ENCODE measurements at regions not wholly inside any gene's neighbourhood (a gene's known extent, or its start where the extent isn't known, plus 50 kb on each side); places are given as distances from the start of the nearest gene placed in this dataset.
"Not testable (repeated sequence)": the region's sequence is repeated elsewhere in the genome, so short reads cannot be mapped to it uniquely, and the experiment has no call there.

GRCh38 chr10:35937546-35937945 is 295.4 kb upstream of the FZD8 start:
- H3K36me3 ChIP-seq (ENCODE audit: control insufficient read depth in 1 of 2, insufficient read depth in 2 of 2, low read length in 2 of 2) = no peaks in the 10 kb centered on the region
- no peaks in the 10 kb centered on the region for H3K9me3 ChIP-seq (ENCODE audit: control insufficient read depth in 1 of 2, low read length in 2 of 2)
- no peaks in the 10 kb centered on the region for H3K4me1 ChIP-seq (ENCODE audit: control insufficient read depth in 1 of 2, insufficient read depth in 2 of 2, low read length in 2 of 2)
- no peak overlapping the region for H3K4me3 ChIP-seq (ENCODE audit: low read depth in 1 of 2, low read length in 2 of 2)
- no peak overlapping the region for H3K27ac ChIP-seq (ENCODE audit: low read length)
- no peaks in the 10 kb centered on the region for H3K27me3 ChIP-seq (ENCODE audit: low read depth, low read length)

- no peak overlapping the region for H3K4me3 ChIP-seq (ENCODE audit: low read depth in 1 of 2, low read length in 2 of 2)
- no peaks in the 10 kb centered on the region for H3K36me3 ChIP-seq (ENCODE audit: control insufficient read depth in 1 of 2, insufficient read depth in 2 of 2, low read length in 2 of 2)
- H3K27ac ChIP-seq (ENCODE audit: low read length) = no peak overlapping the region
- H3K9me3 ChIP-seq (ENCODE audit: control insufficient read depth in 1 of 2, low read length in 2 of 2) = no peaks in the 10 kb centered on the region
- H3K4me1 ChIP-seq (ENCODE audit: control insufficient read depth in 1 of 2, insufficient read depth in 2 of 2, low read length in 2 of 2) = no peaks in the 10 kb centered on the region
- H3K27me3 ChIP-seq (ENCODE audit: low read depth, low read length) = no peaks in the 10 kb centered on the region
Observed at GRCh38 chr10:35934642-35934995, 292.5 kb upstream of the FZD8 start.

GRCh38 chr10:35933940-35934641 is 292.0 kb upstream of the FZD8 start:
- Histone ChIP-seq H3K27me3 (ENCODE audit: low read depth, low read length) (no peaks in the 10 kb centered on the region), H3K9me3 (ENCODE audit: control insufficient read depth in 1 of 2, low read length in 2 of 2) (no peaks in the 10 kb centered on the region), H3K27ac (ENCODE audit: low read length) (no peak overlapping the region), H3K36me3 (ENCODE audit: control insufficient read depth in 1 of 2, insufficient read depth in 2 of 2, low read length in 2 of 2) (no peaks in the 10 kb centered on the region), H3K4me1 (ENCODE audit: control insufficient read depth in 1 of 2, insufficient read depth in 2 of 2, low read length in 2 of 2) (no peaks in the 10 kb centered on the region), H3K4me3 (ENCODE audit: low read depth in 1 of 2, low read length in 2 of 2) (no peak overlapping the region)

- no peaks in the 10 kb centered on the region for H3K9me3 ChIP-seq (ENCODE audit: control insufficient read depth in 1 of 2, low read length in 2 of 2)
- H3K27ac ChIP-seq (ENCODE audit: low read length) = no peak overlapping the region
- no peaks in the 10 kb centered on the region for H3K4me1 ChIP-seq (ENCODE audit: control insufficient read depth in 1 of 2, insufficient read depth in 2 of 2, low read length in 2 of 2)
- no peaks in the 10 kb centered on the region for H3K27me3 ChIP-seq (ENCODE audit: low read depth, low read length)
- no peak overlapping the region for H3K4me3 ChIP-seq (ENCODE audit: low read depth in 1 of 2, low read length in 2 of 2)
- H3K36me3 ChIP-seq (ENCODE audit: control insufficient read depth in 1 of 2, insufficient read depth in 2 of 2, low read length in 2 of 2) = no peaks in the 10 kb centered on the region
Observed at GRCh38 chr10:35933491-35933890, 291.4 kb upstream of the FZD8 start.

GRCh38 chr10:35929962-35930361 is 287.9 kb upstream of the FZD8 start:
- H3K4me1 ChIP-seq (ENCODE audit: control insufficient read depth in 1 of 2, insufficient read depth in 2 of 2, low read length in 2 of 2); H3K27me3 ChIP-seq (ENCODE audit: low read depth, low read length); H3K36me3 ChIP-seq (ENCODE audit: control insufficient read depth in 1 of 2, insufficient read depth in 2 of 2, low read length in 2 of 2); H3K27ac ChIP-seq (ENCODE audit: low read length); H3K4me3 ChIP-seq (ENCODE audit: low read depth in 1 of 2, low read length in 2 of 2); H3K9me3 ChIP-seq (ENCODE audit: control insufficient read depth in 1 of 2, low read length in 2 of 2): not testable (repeated sequence)

- Histone ChIP-seq H3K27ac (ENCODE audit: low read length) (no peak overlapping the region), H3K36me3 (ENCODE audit: control insufficient read depth in 1 of 2, insufficient read depth in 2 of 2, low read length in 2 of 2) (no peaks in the 10 kb centered on the region), H3K4me3 (ENCODE audit: low read depth in 1 of 2, low read length in 2 of 2) (no peak overlapping the region), H3K27me3 (ENCODE audit: low read depth, low read length) (no peaks in the 10 kb centered on the region), H3K4me1 (ENCODE audit: control insufficient read depth in 1 of 2, insufficient read depth in 2 of 2, low read length in 2 of 2) (no peaks in the 10 kb centered on the region), H3K9me3 (ENCODE audit: control insufficient read depth in 1 of 2, low read length in 2 of 2) (no peaks in the 10 kb centered on the region)
Observed at GRCh38 chr10:35928748-35929147, 286.7 kb upstream of the FZD8 start.

GRCh38 chr10:35927990-35928488 is 285.9 kb upstream of the FZD8 start:
- no peak overlapping the region for H3K4me3 ChIP-seq (ENCODE audit: low read depth in 1 of 2, low read length in 2 of 2)
- H3K27me3 ChIP-seq (ENCODE audit: low read depth, low read length) = no peaks in the 10 kb centered on the region
- H3K36me3 ChIP-seq (ENCODE audit: control insufficient read depth in 1 of 2, insufficient read depth in 2 of 2, low read length in 2 of 2) = no peaks in the 10 kb centered on the region
- no peak overlapping the region for H3K27ac ChIP-seq (ENCODE audit: low read length)
- H3K9me3 ChIP-seq (ENCODE audit: control insufficient read depth in 1 of 2, low read length in 2 of 2) = no peaks in the 10 kb centered on the region
- H3K4me1 ChIP-seq (ENCODE audit: control insufficient read depth in 1 of 2, insufficient read depth in 2 of 2, low read length in 2 of 2) = no peaks in the 10 kb centered on the region

- H3K27me3 ChIP-seq (ENCODE audit: low read depth, low read length) = no peaks in the 10 kb centered on the region
- no peak overlapping the region for H3K4me3 ChIP-seq (ENCODE audit: low read depth in 1 of 2, low read length in 2 of 2)
- no peaks in the 10 kb centered on the region for H3K9me3 ChIP-seq (ENCODE audit: control insufficient read depth in 1 of 2, low read length in 2 of 2)
- no peaks in the 10 kb centered on the region for H3K36me3 ChIP-seq (ENCODE audit: control insufficient read depth in 1 of 2, insufficient read depth in 2 of 2, low read length in 2 of 2)
- H3K4me1 ChIP-seq (ENCODE audit: control insufficient read depth in 1 of 2, insufficient read depth in 2 of 2, low read length in 2 of 2) = no peaks in the 10 kb centered on the region
- H3K27ac ChIP-seq (ENCODE audit: low read length) = no peak overlapping the region
Observed at GRCh38 chr10:35927341-35927740, 285.2 kb upstream of the FZD8 start.

- no peaks in the 10 kb centered on the region for H3K27me3 ChIP-seq (ENCODE audit: low read depth, low read length)
- H3K4me3 ChIP-seq (ENCODE audit: low read depth in 1 of 2, low read length in 2 of 2) = no peak overlapping the region
- H3K9me3 ChIP-seq (ENCODE audit: control insufficient read depth in 1 of 2, low read length in 2 of 2) = no peaks in the 10 kb centered on the region
Observed at GRCh38 chr10:35926846-35927245, 284.8 kb upstream of the FZD8 start.

GRCh38 chr10:35925493-35925892 is 283.4 kb upstream of the FZD8 start:
- Histone ChIP-seq H3K9me3 (ENCODE audit: control insufficient read depth in 1 of 2, low read length in 2 of 2) (no peaks in the 10 kb centered on the region), H3K36me3 (ENCODE audit: control insufficient read depth in 1 of 2, insufficient read depth in 2 of 2, low read length in 2 of 2) (no peaks in the 10 kb centered on the region), H3K27me3 (ENCODE audit: low read depth, low read length) (no peaks in the 10 kb centered on the region), H3K4me1 (ENCODE audit: control insufficient read depth in 1 of 2, insufficient read depth in 2 of 2, low read length in 2 of 2) (no peaks in the 10 kb centered on the region), H3K27ac (ENCODE audit: low read length) (no peak overlapping the region), H3K4me3 (ENCODE audit: low read depth in 1 of 2, low read length in 2 of 2) (no peak overlapping the region)

More at GRCh38 chr10:35926846-35927245, 284.8 kb upstream of the FZD8 start:
- Histone ChIP-seq H3K27ac (ENCODE audit: low read length) (no peak overlapping the region), H3K36me3 (ENCODE audit: control insufficient read depth in 1 of 2, insufficient read depth in 2 of 2, low read length in 2 of 2) (no peaks in the 10 kb centered on the region), H3K4me1 (ENCODE audit: control insufficient read depth in 1 of 2, insufficient read depth in 2 of 2, low read length in 2 of 2) (no peaks in the 10 kb centered on the region)

GRCh38 chr10:35924759-35925158 is 282.7 kb upstream of the FZD8 start:
- Histone ChIP-seq H3K4me1 (ENCODE audit: control insufficient read depth in 1 of 2, insufficient read depth in 2 of 2, low read length in 2 of 2) (no peaks in the 10 kb centered on the region), H3K27me3 (ENCODE audit: low read depth, low read length) (no peaks in the 10 kb centered on the region), H3K27ac (ENCODE audit: low read length) (no peak overlapping the region), H3K4me3 (ENCODE audit: low read depth in 1 of 2, low read length in 2 of 2) (no peak overlapping the region), H3K9me3 (ENCODE audit: control insufficient read depth in 1 of 2, low read length in 2 of 2) (no peaks in the 10 kb centered on the region), H3K36me3 (ENCODE audit: control insufficient read depth in 1 of 2, insufficient read depth in 2 of 2, low read length in 2 of 2) (no peaks in the 10 kb centered on the region)

All from muscle layer of duodenum (tissue), 2 donors.